ENCODE measurements at regions not wholly inside any gene's neighbourhood (a gene's known extent, or its start where the extent isn't known, plus 50 kb on each side); places are given as distances from the start of the nearest gene placed in this dataset.

- intact Hi-C loops (cut with micrococcal nuclease) = loop anchor here (5.0 kb wide), 1 partner anchor 83 kb away; no protein-coding TSS in a partner anchor
Observed at GRCh38 chr6:49329186-49329585, 133.9 kb downstream of the MMUT start.

GRCh38 chr6:49328051-49328744 lies 134.9 kb downstream of the MMUT start:
- CTCF ChIA-PET = no interaction called here
- no peak overlapping the region for H3K27ac ChIP-seq (ENCODE audit: low read length)
- no peak for ATAC-seq

More at GRCh38 chr6:49329186-49329585, 133.9 kb downstream of the MMUT start:
- no peak overlapping the region for H3K9ac ChIP-seq (ENCODE audit: low read length)
- H3K4me3 ChIP-seq (ENCODE audit: low read length) = no peak overlapping the region
- ATAC-seq (no peak), DNase-seq (no peak)
- no peak for TF ChIP-seq EZH2phosphoT487 (IDR thresholded peaks at IDR 0.05; ENCODE audit: borderline replicate concordance, low read length)
- no peak for TF ChIP-seq CTCF (conservative IDR thresholded peaks at IDR 0.05; ENCODE audit: low read depth, low read length)
- no peak for TF ChIP-seq EZH2 (IDR thresholded peaks at IDR 0.05; ENCODE audit: low read length, unreplicated experiment)
- no peak overlapping the region for H2AFZ ChIP-seq (ENCODE audit: low read length)
- POLR2A ChIA-PET (ENCODE audit: unreplicated experiment) = no interaction called here
- no TSS peak for BruUV-seq (replicated peaks)
- H3K9me2 ChIP-seq (replicated peaks; ENCODE audit: low read length) = no peaks in the 10 kb centered on the region
- no peak overlapping the region for H3K27ac ChIP-seq (ENCODE audit: low read length)
- H3K27me3 ChIP-seq (ENCODE audit: low read length) = no peaks in the 10 kb centered on the region
- CTCF ChIA-PET = no interaction called here
- H4K20me1 ChIP-seq (ENCODE audit: low read length) = no peaks in the 10 kb centered on the region
- H3K9me3 ChIP-seq (ENCODE audit: low read length) = no peaks in the 10 kb centered on the region
- H3F3A ChIP-seq (ENCODE audit: low read length, unreplicated experiment) = no peaks in the 10 kb centered on the region
- no peaks in the 10 kb centered on the region for H3K36me3 ChIP-seq (ENCODE audit: low read depth, low read length)
- no peak overlapping the region for H3K4me2 ChIP-seq (ENCODE audit: low read length)
- peaks cover 27% of the 10 kb centered on the region for H3K4me1 ChIP-seq (ENCODE audit: insufficient read depth, low read length)
- no peaks in the 10 kb centered on the region for H3K79me2 ChIP-seq (ENCODE audit: low read length)

More at GRCh38 chr6:49328051-49328744, 134.9 kb downstream of the MMUT start:
- no peaks in the 10 kb centered on the region for H3F3A ChIP-seq (ENCODE audit: low read length, unreplicated experiment)
- peaks cover 27% of the 10 kb centered on the region for H3K4me1 ChIP-seq (ENCODE audit: insufficient read depth, low read length)
- no peaks in the 10 kb centered on the region for H3K27me3 ChIP-seq (ENCODE audit: low read length)
- no peak overlapping the region for H3K9ac ChIP-seq (ENCODE audit: low read length)
- H3K79me2 ChIP-seq (ENCODE audit: low read length) = no peaks in the 10 kb centered on the region
- H3K36me3 ChIP-seq (ENCODE audit: low read depth, low read length) = no peaks in the 10 kb centered on the region
- H4K20me1 ChIP-seq (ENCODE audit: low read length) = no peaks in the 10 kb centered on the region
- H2AFZ ChIP-seq (ENCODE audit: low read length) = no peak overlapping the region
- intact Hi-C loops (cut with micrococcal nuclease) = loop anchor here (5.0 kb wide), 1 partner anchor 84 kb away; no protein-coding TSS in a partner anchor
- no peak overlapping the region for H3K4me3 ChIP-seq (ENCODE audit: low read length)
- no peak for DNase-seq
- no peaks in the 10 kb centered on the region for H3K9me3 ChIP-seq (ENCODE audit: low read length)
- POLR2A ChIA-PET (ENCODE audit: unreplicated experiment) = no interaction called here
- H3K9me2 ChIP-seq (replicated peaks; ENCODE audit: low read length) = no peaks in the 10 kb centered on the region
- H3K4me2 ChIP-seq (ENCODE audit: low read length) = no peak overlapping the region
- no peak for TF ChIP-seq EZH2phosphoT487 (IDR thresholded peaks at IDR 0.05; ENCODE audit: borderline replicate concordance, low read length)
- TF ChIP-seq CTCF (conservative IDR thresholded peaks at IDR 0.05; ENCODE audit: low read depth, low read length) = no peak
- no peak for TF ChIP-seq EZH2 (IDR thresholded peaks at IDR 0.05; ENCODE audit: low read length, unreplicated experiment)
- no TSS peak for BruUV-seq (replicated peaks)

Data from PC-3 (cell line).